DOHH2 (cell line): ENCODE measurements at regions not wholly inside any gene's neighbourhood (a gene's known extent, or its start where the extent isn't known, plus 50 kb on each side); places are given as distances from the start of the nearest gene placed in this dataset.

Source experiments
- H3F3A ChIP-seq: fragments of 200-600 bp; sonication (generic), shearing (Covaris generic); 2 replicates; pipeline ENCODE4 v1.6.0; 2016; ENCODE audit warnings: antibody characterized with exemption, mild to moderate bottlenecking; ENCODE audit not compliant: control insufficient read depth, insufficient read depth
- H3K27ac ChIP-seq: fragments of 200-600 bp; sonication (generic); 2 replicates; pipeline ENCODE4 v1.5.1; 2014; ENCODE audit warnings: low read depth, mild to moderate bottlenecking, low read length, moderate library complexity
- H3K27me3 ChIP-seq: fragments of 200-600 bp; sonication (generic); 2 replicates; pipeline ENCODE4 v1.6.1; 2014; ENCODE audit warnings: mild to moderate bottlenecking, low read length, mixed read lengths; ENCODE audit not compliant: control insufficient read depth
- H3K36me3 ChIP-seq: fragments of 200-600 bp; sonication (generic); 2 replicates; pipeline ENCODE4 v1.6.1; 2014; ENCODE audit warnings: mild to moderate bottlenecking, low read length, moderate library complexity, mixed read lengths; ENCODE audit not compliant: control insufficient read depth
- H3K4me1 ChIP-seq: fragments of 200-600 bp; sonication (generic); 2 replicates; pipeline ENCODE4 v1.6.1; 2014; ENCODE audit warnings: mild to moderate bottlenecking, low read length, mixed read lengths; ENCODE audit not compliant: control insufficient read depth
- H3K4me2 ChIP-seq: fragments of 200-600 bp; sonication (generic); 2 replicates; pipeline ENCODE4 v1.6.0; 2014; ENCODE audit warnings: mild to moderate bottlenecking, low read length, moderate library complexity
- H3K4me3 ChIP-seq: fragments of 200-600 bp; sonication (generic); 2 replicates; pipeline ENCODE4 v1.5.1; 2014; ENCODE audit warnings: mild to moderate bottlenecking, low read length, mixed read lengths
- H3K79me2 ChIP-seq: fragments of 200-600 bp; sonication (generic); 2 replicates; pipeline ENCODE4 v1.6.1; 2014; ENCODE audit warnings: mild to moderate bottlenecking, low read length, mixed read lengths; ENCODE audit not compliant: control insufficient read depth
- H3K9me2 ChIP-seq: fragments of 200-600 bp; sonication (generic); replicated peaks from 2 replicates; pipeline ENCODE4 v1.6.1; 2014; ENCODE audit warnings: mild to moderate bottlenecking, low read length, mixed read lengths; ENCODE audit not compliant: control insufficient read depth
- H3K9me3 ChIP-seq: fragments of 200-600 bp; sonication (generic); 2 replicates; pipeline ENCODE4 v1.6.1; 2014; ENCODE audit warnings: antibody characterized with exemption, low read length, mixed read lengths; ENCODE audit not compliant: control insufficient read depth, insufficient read depth
- H4K20me1 ChIP-seq: fragments of 200-600 bp; sonication (generic); 2 replicates; pipeline ENCODE4 v1.6.0; 2014; ENCODE audit warnings: low read depth, mild to moderate bottlenecking, antibody characterized with exemption, low read length, moderate library complexity; ENCODE audit not compliant: control insufficient read depth, insufficient read depth
- EZH2phosphoT487 ChIP-seq: fragments of 200-600 bp; sonication (generic); IDR thresholded peaks from 2 replicates; pipeline ENCODE4 v1.6.1; 2017; ENCODE audit warnings: borderline replicate concordance, mild to moderate bottlenecking, antibody characterized with exemption, low read length, moderate library complexity, mixed read lengths
- TF ChIP-seq, protein P1 (sequence below): fragments of 200-600 bp; sonication (generic); IDR thresholded peaks from one replicate; pipeline ENCODE4 v1.5.1; 2014; ENCODE audit warnings: antibody characterized with exemption, mild to moderate bottlenecking, low read depth, low read length; ENCODE audit not compliant: poor library complexity, severe bottlenecking

DNA sequence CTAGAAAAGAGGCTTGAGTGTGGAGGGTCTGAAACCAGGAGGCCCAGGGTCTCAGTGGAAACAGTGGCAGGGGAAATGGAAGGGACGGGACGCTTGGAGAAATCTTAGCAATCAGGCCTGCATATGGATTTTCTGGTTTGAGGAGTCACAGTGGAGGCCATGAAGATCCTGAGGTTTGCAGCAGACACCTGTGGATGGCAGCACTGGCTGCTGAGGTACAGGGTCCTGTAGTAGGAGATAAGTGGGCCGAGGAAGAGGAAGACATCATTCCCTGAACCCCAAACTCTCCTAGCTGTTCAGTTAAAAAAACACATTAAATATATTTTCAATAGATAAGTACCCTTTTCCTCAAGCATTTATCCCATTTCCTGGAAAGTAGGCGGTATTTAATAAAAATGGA is 208.8 kb upstream of the IGFBP3 start:
- Histone ChIP-seq H4K20me1 (no peaks in the 10 kb centered on the region), H3K9me3 (no peaks in the 10 kb centered on the region), H3K27me3 (no peaks in the 10 kb centered on the region), H3K9me2 (no peaks in the 10 kb centered on the region), H3K27ac (no peak overlapping the region), H3F3A (no peaks in the 10 kb centered on the region), H3K79me2 (no peaks in the 10 kb centered on the region), H3K4me3 (no peak overlapping the region), H3K4me1 (no peaks in the 10 kb centered on the region), H3K36me3 (no peaks in the 10 kb centered on the region), H3K4me2 (no peak overlapping the region)
- no peak for TF ChIP-seq EZH2phosphoT487
- TF ChIP-seq, protein P1, sequence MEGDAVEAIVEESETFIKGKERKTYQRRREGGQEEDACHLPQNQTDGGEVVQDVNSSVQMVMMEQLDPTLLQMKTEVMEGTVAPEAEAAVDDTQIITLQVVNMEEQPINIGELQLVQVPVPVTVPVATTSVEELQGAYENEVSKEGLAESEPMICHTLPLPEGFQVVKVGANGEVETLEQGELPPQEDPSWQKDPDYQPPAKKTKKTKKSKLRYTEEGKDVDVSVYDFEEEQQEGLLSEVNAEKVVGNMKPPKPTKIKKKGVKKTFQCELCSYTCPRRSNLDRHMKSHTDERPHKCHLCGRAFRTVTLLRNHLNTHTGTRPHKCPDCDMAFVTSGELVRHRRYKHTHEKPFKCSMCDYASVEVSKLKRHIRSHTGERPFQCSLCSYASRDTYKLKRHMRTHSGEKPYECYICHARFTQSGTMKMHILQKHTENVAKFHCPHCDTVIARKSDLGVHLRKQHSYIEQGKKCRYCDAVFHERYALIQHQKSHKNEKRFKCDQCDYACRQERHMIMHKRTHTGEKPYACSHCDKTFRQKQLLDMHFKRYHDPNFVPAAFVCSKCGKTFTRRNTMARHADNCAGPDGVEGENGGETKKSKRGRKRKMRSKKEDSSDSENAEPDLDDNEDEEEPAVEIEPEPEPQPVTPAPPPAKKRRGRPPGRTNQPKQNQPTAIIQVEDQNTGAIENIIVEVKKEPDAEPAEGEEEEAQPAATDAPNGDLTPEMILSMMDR = no peak

DNA sequence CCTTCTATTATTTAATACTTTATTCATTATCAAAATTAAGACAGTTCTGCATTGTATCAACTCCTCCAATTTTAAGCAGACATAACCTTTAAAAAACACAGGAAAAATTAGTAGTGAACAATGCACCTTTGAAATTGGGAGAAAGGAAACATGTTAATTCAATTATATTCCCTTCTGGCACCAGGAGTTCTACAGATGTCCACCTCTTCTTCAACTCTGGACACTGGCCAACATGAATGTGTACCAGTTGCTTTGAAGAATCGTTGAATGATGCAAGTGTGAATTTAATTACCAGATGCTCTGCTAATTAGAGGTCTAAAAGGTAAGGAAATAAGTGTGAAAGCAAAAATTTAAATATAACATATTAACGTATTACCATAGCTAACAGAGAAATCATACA is 206.7 kb upstream of the IGFBP3 start:
- H3K4me1 ChIP-seq = no peaks in the 10 kb centered on the region
- H3K9me2 ChIP-seq = no peaks in the 10 kb centered on the region
- H3K9me3 ChIP-seq = no peaks in the 10 kb centered on the region
- H3K27ac ChIP-seq = no peak overlapping the region
- TF ChIP-seq, protein P1 = no peak
- no peak for TF ChIP-seq EZH2phosphoT487
- H3K4me2 ChIP-seq = no peak overlapping the region
- H3K4me3 ChIP-seq = no peak overlapping the region
- H3F3A ChIP-seq = no peaks in the 10 kb centered on the region
- H3K79me2 ChIP-seq = no peaks in the 10 kb centered on the region
- no peaks in the 10 kb centered on the region for H3K36me3 ChIP-seq
- no peaks in the 10 kb centered on the region for H4K20me1 ChIP-seq
- no peaks in the 10 kb centered on the region for H3K27me3 ChIP-seq

DNA sequence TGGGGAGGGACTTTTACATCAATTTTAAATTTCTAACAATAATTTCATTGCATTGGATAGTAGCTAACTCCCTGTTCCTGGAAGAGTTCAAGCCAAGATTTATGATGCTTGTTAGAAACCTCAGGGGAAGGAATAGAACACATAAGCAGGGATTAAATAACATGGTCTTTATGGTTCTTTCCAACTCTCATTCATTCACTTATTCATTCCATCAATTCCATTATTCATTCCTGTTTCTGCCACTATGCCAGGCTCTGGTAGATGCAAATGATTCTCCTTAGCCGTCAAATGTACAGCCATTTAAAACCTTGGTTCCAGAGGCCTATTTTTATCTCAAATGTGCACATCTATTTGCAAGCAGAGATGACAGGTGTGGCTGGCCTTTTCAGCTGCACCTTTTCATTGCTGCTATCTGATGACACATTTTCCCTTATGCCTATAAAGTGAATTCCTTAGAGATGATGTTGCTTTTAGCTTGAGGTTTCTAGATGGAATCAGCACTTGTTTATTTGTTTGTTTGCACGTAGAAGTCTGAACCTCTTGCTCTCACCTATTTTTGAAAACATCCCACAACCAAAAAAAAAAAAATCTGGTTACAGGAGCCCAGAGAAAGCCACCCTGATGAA is 205.7 kb upstream of the IGFBP3 start:
- H4K20me1 ChIP-seq = no peaks in the 10 kb centered on the region
- H3K27ac ChIP-seq = no peak overlapping the region
- H3K36me3 ChIP-seq = no peaks in the 10 kb centered on the region
- TF ChIP-seq EZH2phosphoT487 = no peak
- TF ChIP-seq, protein P1 = no peak
- no peaks in the 10 kb centered on the region for H3K4me1 ChIP-seq
- no peaks in the 10 kb centered on the region for H3K27me3 ChIP-seq
- no peaks in the 10 kb centered on the region for H3F3A ChIP-seq
- H3K79me2 ChIP-seq = no peaks in the 10 kb centered on the region
- H3K9me3 ChIP-seq = no peaks in the 10 kb centered on the region
- no peak overlapping the region for H3K4me3 ChIP-seq
- H3K9me2 ChIP-seq = no peaks in the 10 kb centered on the region
- no peak overlapping the region for H3K4me2 ChIP-seq
